Left renal pelvis (tissue), 4 donors: ENCODE measurements at regions not wholly inside any gene's neighbourhood (a gene's known extent, or its start where the extent isn't known, plus 50 kb on each side); places are given as distances from the start of the nearest gene placed in this dataset.
"Not testable (repeated sequence)": the region's sequence is repeated elsewhere in the genome, so short reads cannot be mapped to it uniquely, and the experiment has no call there.

ENCODE experiments used
- DNase-seq, 4 donors: peaks; one replicate each; pipeline ENCODE4 v3.0.0-alpha.2; 2013; ENCODE audit warnings: low read depth in 4 of 4, low spot score in 3 of 4

DNA sequence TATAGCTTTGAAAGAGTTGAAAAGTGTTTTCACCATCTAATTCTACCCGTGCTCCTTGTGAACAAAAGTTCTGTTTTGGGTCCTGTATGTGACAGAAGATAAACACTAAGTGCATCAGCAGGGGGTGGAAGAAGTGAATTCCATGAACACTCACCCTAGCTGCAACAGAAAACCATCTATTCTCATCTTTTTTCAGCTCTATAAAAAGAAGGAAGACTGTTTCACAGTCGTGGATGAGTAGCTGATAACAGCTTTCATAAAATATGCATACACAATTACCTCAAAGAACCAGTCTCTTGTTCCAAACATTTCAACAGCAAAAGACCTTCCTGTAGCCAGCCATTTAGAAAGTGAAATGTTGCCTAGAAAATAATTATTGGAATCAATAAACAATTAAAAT lies 281.7 kb upstream of the RASGRP1 start:
- no peak for DNase-seq

GRCh38 chr15:38847666-38848065 lies 283.1 kb upstream of the RASGRP1 start:
- no peak for DNase-seq

- no peak for DNase-seq
Measured at GRCh38 chr15:38849046-38849445, 284.4 kb upstream of the RASGRP1 start.

DNA sequence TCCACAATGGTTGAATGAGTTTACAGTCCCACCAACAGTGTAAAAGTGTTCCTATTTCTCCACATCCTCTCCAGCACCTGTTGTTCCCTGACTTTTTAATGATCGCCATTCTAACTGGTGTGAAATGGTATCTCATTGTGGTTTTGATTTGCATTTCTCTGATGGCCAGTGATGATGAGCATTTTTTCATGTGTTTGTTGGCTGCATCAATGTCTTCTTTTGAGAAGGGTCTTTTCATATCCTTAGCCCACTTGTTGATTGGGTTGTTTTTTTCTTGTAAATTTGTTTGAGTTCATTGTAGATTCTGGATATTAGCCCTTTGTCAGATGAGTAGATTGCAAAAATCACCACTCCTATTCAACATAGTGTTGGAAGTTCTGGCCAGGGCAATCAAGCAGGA lies 287.6 kb upstream of the RASGRP1 start:
- DNase-seq: not testable (repeated sequence)

DNA sequence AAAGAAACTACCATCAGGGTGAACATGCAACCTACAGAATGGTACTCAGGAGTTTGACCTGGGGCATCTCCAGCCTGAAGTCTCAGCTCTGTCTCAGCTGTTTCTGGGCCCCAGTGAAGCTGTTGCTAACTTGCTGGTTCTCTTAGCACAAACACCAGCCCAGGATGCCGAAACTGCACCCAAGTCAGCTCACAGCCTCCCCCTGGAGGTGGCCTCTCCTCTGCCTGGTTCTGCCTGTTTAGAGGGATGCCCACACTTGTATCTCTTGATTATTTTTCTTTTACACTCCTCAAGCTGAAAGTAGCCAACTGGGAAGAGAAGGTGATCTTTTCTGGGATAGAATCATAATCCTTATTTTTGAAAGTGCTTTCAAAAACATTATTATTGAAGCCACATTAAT lies 289.0 kb upstream of the RASGRP1 start:
- DNase-seq: no peak

DNA sequence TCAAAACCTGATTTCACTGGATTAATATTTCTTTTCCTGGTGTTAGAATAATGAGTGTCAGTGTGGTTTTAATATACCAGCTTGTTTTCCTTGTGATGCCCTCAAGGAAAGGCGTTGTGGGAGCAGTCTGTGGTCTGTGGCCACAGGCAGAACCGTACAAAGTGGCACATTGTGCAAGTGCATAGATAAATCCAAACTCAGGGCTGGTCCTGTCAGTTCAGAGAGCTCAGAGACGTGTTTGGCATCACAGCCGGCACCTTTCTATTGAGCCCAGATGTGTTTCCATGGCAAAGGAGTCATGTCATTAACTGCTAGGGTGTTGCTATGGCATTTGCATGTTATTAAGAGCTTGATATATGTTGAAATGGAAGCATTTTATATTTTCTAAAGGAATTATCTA lies 289.9 kb upstream of the RASGRP1 start:
- no peak for DNase-seq

DNA sequence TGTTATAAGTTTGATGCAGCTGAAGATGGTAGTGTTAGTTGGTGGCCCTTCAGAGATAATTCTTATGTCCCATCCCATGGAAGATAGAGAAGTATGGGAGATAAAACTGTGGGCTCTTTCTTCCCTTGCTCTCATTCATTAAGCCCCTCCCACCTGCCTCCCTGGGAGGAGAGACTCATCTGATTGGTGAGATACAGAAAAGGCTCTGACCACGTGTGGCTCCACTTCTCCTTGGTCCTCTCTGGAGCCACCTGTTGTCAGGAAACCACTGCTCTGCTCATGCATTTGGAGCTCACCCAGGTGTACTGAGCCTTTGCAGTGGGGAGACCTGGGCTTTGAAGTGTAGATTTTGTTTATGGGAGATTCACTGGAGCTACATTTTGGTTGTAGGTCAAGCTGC lies 293.2 kb upstream of the RASGRP1 start:
- DNase-seq: no peak

GRCh38 chr15:38859574-38859973 lies 295.0 kb upstream of the RASGRP1 start:
- DNase-seq: no peak

DNA sequence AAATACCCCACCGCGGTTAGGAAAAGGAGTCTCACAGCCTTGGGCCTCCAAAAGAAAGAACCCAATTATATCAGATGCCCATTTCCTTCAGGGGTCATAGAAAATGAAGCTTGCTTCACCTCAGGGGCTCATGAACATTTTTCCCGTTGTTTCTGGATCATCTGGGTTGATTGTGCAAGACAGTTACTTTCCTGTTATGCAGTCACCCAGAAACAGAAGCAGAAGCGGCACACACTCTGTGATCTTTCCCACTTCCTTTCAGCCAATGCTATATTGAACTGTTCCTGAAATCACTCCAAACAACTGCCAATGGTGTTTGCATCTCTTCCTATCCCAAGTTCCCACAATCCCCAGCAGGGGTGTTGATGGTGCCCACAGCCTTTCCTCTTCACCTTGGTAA lies 295.6 kb upstream of the RASGRP1 start:
- DNase-seq: no peak

GRCh38 chr15:38860674-38861073 lies 296.1 kb upstream of the RASGRP1 start:
- no peak for DNase-seq

- DNase-seq: no peak
Measured at GRCh38 chr15:38861108-38861507, 296.5 kb upstream of the RASGRP1 start.

GRCh38 chr15:38862099-38862498 lies 297.5 kb upstream of the RASGRP1 start:
- DNase-seq: no peak

DNA sequence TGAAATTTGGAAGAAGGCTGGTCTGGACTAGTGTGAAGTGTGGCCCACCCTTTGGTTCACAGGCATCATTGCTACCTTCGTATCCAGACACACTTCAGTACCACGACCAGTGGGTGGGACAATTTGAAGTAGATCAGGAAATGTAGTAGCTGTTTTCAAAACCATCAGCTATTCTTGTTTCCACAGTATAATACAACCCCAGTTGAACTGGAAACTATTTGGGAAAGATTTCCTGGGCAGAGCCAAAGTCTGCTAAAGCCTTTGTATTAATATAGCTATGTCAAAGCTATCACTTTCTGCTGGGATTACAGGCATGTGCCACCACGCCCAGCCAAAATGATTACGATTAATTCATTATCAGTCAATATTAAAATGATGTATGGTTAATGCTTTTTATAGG lies 298.8 kb upstream of the RASGRP1 start:
- no peak for DNase-seq

- no peak for DNase-seq
Measured at GRCh38 chr15:38864122-38864521, 299.5 kb upstream of the RASGRP1 start.

DNA sequence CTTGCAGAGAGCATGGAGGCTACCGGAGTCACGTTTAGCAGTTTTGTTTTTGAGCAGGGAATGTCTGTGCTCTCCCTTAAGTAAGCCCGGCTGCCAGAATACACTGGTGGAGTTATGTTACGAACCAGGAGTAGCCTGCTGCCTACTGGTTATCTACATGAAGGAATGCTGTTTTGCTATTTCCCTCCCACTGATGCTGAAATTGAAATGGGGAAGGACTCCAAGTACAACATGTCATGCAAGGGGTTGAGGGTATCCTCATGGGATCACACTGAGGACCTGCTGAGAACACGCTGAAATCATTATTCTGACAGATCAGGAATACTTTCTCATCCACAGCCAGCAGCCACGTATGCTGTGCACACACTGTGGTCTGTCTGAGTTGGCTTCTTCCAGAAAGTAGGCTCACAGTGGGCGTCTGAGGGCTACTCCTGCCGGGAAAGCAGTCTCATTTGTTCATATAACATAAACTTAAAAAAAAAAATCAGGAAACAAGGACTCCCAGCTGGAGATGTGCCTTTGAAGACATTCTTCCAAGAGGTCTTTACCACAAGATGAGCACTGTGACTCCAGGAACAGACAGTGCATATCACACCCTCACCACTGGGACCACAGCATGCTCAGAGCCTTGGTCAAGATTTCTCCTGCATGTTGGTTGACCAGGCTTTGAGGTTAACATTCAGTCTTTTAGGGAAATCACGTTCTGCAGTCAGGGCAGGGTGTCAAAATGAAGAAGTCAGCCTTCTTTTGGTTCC lies 300.4 kb upstream of the RASGRP1 start:
- DNase-seq: no peak

GRCh38 chr15:38867556-38867955 lies 302.9 kb upstream of the RASGRP1 start:
- no peak for DNase-seq

DNA sequence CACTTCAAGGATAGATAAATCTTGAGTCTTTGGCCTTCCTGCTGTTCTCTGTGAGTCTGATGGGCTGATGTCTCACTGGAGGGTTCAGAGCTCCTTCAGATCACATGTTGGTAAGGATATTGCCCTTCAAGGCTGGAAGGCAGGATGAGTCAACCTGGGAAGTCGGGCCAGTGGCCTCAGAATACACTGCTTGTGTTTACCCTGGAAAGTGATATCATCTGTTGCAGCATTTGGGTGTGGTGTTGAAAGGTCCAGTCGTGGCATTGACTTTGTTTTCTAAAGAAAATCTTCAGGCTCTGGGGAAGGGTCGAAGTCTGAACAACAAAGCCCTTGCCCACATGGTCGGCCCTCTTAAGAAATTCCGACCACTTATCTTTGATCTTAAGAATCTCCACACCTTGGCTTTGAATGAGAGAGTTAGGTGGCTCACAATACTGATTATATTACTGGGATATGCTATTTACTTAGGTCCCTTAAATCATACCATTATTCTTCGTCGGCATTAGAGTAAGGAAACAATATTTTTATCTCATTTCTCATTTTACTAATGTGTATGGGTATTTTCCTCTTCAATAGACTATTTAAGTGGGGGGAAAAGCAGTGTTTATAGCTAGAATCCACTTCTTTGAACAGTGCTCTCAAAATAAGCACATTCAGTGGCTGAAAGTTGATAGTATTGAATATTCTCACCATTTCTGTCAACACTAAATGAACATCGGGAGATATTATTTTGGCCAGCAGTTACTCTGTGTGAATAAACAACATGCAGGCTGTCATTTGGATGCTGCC lies 303.9 kb upstream of the RASGRP1 start:
- no peak for DNase-seq

DNA sequence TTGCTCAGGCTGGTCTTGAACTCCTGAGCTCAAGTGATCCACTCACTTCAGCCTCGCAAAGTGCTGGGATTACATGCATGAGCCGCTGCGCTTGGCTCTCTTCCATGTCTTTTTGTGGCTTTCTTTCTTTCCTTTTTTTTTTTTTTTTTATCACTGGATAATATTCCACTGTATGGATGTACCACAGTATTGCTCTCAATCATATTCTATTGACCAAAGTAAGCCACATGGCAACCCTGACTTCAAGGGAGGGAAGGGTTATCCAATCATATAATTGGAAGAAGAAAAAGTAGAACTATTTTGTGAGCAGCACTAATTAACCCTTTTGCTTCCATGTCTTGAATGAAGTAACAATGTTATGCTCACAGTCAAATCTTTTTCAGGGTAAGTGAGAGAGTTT lies 307.0 kb upstream of the RASGRP1 start:
- DNase-seq: no peak

GRCh38 chr15:38872732-38873131 lies 308.1 kb upstream of the RASGRP1 start:
- DNase-seq: no peak

DNA sequence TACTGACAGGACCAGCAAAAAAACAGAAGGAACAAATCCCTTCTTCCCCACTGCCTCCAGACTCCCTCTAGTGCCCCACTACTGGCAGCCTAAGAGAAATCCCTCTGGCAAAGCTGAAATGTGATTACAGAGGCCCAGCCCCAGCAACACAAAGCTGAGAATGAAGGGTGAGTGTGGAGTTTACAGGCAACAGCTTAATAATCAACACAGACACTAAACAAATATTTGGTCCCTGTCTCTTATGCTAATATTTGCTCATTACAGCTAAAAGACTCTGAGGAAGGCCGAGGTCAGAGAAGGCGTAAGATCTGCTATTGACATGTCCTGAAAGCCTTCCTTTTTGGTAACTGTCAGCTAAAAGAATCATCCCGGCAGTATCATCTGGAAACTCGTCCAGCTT lies 308.5 kb upstream of the RASGRP1 start:
- DNase-seq: no peak

DNA sequence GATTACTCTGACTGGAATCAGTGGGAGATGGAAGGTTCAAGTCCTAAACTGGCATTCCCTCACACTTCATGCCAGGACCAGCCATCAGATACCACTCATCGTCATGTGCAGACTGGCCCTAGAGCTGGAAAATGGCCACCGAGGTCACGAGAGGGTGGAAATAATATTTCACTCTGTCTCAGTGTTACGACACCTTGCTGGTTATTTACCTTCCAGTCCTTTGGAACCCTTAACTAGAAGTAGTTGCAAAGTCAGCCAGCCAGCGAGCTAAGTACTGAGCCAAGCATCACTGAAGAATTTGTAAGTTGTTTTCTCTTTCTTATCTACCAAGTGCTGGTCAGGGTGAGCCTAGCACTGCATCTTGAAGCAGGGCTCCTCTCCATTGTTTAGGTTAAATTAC lies 309.9 kb upstream of the RASGRP1 start:
- no peak for DNase-seq

- no peak for DNase-seq
Measured at GRCh38 chr15:38876211-38876610, 311.6 kb upstream of the RASGRP1 start.
